HG03039 (cell line): ENCODE measurements at regions not wholly inside any gene's neighbourhood (a gene's known extent, or its start where the extent isn't known, plus 50 kb on each side); places are given as distances from the start of the nearest gene placed in this dataset.
"Not testable (repeated sequence)": the region's sequence is repeated elsewhere in the genome, so short reads cannot be mapped to it uniquely, and the experiment has no call there.

Experiments
- ATAC-seq: cut with Tn5 transposase; IDR thresholded peaks from one replicate; pipeline ENCODE4 v1.9.1; 2021; ENCODE audit warnings: mild to moderate bottlenecking, moderate library complexity; ENCODE audit not compliant: unreplicated experiment

DNA sequence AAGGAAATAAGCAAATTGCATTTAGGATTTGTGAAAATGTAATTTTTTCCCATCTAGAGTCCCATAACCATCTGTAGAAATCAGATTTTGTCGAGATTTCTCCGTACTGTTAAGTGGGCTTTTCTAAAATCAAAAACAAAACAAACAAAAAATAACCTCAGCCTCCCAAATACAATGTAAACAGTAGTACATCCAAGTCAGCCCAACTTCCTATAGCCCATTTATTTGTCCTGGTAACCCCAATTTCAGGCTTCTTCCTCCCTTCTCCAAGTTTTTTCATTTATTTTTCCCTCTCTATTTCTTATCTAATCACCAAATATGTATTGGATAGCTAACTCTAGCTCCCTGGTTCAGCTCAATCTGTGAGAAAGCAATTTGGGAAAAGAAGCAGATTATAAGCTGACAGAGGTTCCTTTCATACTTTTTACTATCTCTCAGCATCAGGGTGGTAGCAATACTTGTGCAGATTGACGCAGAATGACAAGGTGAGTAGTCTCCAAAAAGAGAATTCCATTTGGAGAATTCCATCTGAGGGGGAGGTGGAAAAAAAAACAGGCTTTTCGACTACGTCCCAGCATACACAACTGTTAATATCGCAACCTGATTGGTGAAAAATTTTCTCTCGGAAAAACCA, 132.6 kb upstream of the BTN3A2 start:
- ATAC-seq = no peak

GRCh38 chr6:26232940-26233648, 131.9 kb upstream of the BTN3A2 start:
- no peak for ATAC-seq

DNA sequence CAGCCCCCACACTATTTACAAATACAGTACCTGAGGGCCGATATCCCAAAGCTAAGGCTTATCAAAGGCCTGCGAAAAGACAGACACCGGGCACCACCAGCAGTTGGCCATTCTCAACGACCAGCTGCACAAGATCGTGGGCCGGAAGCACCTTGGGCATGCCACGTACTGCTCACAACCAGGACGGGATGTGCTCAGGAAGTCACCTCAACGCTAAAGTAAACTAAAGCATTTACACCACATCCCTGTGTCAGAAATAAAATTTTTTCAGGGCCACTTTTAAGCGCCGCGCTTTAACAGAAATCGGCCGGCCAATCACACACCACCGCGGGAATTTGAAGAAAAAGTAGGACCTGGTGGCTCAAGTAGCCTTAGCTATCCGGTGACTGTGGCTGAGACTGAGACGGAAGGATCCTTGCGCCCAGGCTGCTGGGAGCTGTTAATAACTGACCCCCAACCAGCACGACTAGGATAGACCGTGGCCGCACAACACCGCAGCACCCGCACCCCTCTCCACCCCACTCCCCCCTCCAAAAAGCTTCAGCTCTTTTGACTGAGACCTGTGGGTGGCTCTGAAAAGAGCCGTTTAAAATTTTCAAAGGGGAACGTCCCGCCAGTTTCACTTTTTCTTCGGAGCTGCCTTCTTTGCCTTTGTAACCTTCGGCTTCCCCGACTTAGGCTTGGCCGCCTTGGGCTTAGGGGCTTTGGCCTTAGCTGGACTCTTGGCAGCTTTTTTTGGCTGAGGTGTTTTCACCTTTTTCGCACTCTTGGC, 131.2 kb upstream of the BTN3A2 start:
- peak; percentile 35 for ATAC-seq

DNA sequence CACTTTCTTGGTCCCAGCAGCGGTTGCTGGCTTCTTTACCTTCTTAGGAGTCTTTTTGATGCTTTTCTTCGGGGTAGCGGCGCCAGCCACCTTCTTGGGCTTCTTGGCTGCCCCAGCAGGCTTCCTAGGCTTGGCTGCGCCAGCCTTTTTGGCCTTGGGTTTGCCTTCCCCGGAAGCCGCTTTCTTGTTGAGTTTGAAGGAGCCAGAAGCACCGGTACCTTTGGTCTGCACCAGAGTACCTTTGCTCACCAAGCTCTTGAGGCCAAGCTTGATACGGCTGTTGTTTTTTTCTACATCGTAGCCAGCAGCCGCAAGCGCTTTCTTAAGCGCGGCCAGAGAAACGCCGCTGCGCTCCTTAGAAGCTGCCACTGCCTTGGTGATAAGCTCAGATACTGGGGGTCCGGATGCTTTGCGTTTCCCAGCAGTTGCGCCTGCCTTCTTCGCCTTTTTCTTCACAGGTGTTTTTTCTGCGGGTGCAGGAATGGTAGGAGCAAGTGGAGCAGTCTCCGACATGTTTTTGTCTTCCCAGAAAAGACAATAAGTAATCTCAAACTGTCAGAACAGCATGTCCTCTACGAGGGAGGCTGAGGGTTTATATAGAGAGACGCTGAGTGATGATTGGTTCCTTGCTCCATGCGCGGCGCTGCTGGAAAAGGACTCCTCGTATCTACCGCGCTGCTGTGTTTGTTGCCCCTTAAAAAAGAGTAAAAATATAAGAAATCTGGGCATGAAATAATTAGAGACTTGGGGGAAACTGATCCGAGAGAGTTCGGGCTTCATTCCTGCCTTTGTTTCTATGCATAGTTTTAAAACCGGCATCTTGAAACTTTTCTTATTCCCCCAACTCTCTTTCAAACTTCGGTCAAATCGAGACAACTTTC, 130.3 kb upstream of the BTN3A2 start:
- peak; percentile 50 for ATAC-seq

DNA sequence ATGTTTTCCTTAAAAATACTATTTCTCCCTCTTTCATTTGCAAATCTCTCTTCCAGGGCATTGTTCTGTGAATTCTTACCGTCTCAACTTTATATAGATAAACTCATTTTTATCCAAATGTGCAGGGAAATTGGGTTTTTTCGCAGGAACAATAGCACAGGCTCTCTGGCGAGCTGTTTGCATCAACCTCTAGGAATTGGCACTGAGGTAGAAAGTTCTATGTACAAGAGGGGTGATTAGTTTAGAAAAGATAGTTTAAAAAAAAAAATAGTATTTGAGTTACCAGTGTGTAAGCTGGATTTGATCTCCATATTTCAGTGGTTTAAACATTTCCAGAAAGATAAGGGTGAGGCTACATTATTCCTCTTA, 129.7 kb upstream of the BTN3A2 start:
- ATAC-seq = no peak

GRCh38 chr6:26239415-26239814, 125.6 kb upstream of the BTN3A2 start:
- not testable (repeated sequence) for ATAC-seq

GRCh38 chr6:26240157-26241032, 124.6 kb upstream of the BTN3A2 start:
- ATAC-seq = peak; percentile 42

- ATAC-seq = no peak
Measured at GRCh38 chr6:26241033-26241895, 123.7 kb upstream of the BTN3A2 start.

- ATAC-seq = no peak
Measured at GRCh38 chr6:26243132-26243531, 121.9 kb upstream of the BTN3A2 start.

GRCh38 chr6:26243752-26244151, 121.2 kb upstream of the BTN3A2 start:
- ATAC-seq = no peak

GRCh38 chr6:26246058-26246457, 118.9 kb upstream of the BTN3A2 start:
- no peak for ATAC-seq

DNA sequence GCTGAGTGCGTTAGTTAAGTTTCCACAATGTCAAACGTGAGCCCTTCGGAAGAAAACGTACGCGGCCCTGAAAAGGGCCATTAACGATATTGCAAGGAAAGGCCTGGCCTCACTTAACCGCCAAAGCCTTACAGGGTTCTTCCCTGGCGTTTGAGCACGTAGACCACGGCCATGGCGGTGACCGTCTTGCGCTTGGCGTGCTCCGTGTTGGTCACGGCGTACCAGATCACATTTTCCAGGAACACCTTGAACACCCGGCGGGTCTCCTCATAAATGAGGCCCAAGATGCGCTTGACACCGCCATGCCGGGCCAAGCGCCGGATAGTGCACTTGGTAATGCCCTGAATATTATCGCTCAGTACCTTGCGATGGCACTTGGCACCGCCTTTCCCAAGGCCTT, 118.4 kb upstream of the BTN3A2 start:
- ATAC-seq = no peak

DNA sequence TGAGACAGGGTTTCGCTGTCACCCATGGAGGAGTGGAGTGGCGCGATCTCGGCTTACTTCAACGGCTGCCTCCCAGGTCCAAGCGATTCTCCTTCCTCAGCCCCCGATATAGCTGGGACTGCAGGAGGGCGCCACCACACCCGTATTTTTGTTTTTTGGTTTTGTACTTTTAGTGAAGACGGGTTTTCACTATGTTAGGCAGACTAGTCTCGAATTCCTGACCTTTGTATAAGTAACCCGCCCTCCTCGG, 115.4 kb upstream of the BTN3A2 start:
- ATAC-seq = no peak

GRCh38 chr6:26249957-26250697, 114.9 kb upstream of the BTN3A2 start:
- ATAC-seq = peak; percentile 41

- ATAC-seq = no peak
Measured at GRCh38 chr6:26250698-26251044, 114.3 kb upstream of the BTN3A2 start.

DNA sequence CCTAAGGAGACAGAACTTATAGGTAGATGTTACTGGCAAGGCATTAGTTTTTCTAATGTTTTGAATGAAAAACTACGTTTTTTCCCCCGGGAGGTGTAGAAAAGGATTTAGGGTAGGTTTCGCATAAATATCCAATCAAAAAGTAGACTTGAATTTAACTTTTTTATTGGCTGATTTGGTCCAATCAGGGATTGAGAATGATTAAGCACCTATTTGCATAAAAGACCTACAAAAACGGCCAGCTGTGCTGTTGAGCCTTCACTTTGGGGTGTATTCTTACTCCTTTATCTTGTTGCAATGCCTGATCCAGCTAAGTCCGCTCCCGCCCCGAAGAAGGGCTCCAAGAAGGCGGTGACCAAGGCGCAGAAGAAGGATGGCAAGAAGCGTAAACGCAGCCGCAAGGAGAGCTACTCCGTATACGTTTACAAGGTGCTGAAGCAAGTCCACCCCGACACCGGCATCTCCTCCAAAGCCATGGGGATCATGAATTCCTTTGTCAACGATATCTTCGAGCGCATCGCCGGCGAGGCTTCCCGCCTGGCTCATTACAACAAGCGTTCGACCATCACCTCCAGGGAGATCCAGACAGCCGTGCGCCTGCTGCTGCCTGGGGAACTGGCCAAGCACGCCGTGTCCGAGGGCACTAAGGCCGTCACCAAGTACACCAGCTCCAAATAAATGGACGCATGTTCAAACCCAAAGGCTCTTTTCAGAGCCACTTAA, 113.5 kb upstream of the BTN3A2 start:
- ATAC-seq = no peak

DNA sequence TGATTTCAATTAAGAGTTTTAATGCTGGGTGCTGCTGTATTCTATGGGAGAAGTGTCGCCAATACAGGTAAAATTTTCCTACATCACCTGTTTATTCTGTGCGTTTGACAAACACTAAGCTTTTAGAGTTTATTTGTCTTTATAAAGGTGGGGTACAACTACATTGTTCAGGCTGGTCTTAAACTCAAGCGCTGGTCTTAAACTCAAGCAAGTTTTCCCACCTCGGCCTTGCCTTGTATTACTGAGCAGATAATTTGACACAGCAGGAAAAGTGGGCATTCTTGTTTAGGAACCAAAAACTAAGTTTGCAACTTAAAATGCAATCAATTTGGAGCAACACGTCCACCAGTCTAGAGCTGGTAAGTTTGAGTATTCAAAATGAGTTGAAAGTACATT, 112.9 kb upstream of the BTN3A2 start:
- no peak for ATAC-seq

DNA sequence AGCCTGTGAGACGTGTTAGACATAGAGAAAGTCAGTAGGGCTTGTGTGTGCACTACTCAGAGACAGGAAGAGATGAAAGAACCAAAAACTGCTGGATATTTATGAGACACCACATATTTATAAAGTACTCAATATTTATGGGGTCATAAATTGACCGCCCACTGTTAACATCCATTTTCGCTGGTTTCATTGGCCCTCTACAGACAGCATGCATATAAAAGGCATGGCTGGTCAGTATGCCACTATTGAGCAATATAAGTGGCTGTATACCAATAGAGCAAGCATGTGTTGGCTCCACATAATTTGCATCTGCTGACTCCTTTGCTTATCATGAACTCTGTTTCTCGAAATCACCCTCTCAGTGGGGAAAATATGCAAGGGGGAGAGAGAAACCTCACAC, 110.3 kb upstream of the BTN3A2 start:
- no peak for ATAC-seq
